K562 (cell line): ENCODE measurements at regions not wholly inside any gene's neighbourhood (a gene's known extent, or its start where the extent isn't known, plus 50 kb on each side); places are given as distances from the start of the nearest gene placed in this dataset.

ENCODE experiments used
- ATAC-seq: fragments of 200-7000 bp; cut with Tn5 transposase; 3 replicates; pipeline ENCODE4 v1.9.1; 2020; ENCODE audit warnings: moderate library complexity
- BruUV-seq: library from RNA; stranded (reverse); fragments of 400-500 nt; replicated peaks from 2 replicates; lab custom pipeline; 2021; lab: Mats Ljungman, UMichigan
- CTCF ChIA-PET: fragments of 300-600 bp; formaldehyde crosslinking; extraction: SDS; loops from one replicate; lab custom pipeline; 2021; ENCODE audit warnings: low intra/inter-chr PET ratio; lab: Yijun Ruan, JAX
- POLR2A ChIA-PET: fragments of 300-600, 350-650 bp; sonication (Branson Sonifier 250); formaldehyde crosslinking; extraction: SDS; loops from one replicate; lab custom pipeline; 2021; ENCODE audit warnings: antibody characterized with exemption, inconsistent platforms; lab: Yijun Ruan, JAX
- DNase-seq, 4 experiments: peaks; one replicate each; pipeline versions ENCODE4 v3.0.0 to v3.0.0-alpha.2; 2011 to 2018; ENCODE audit warnings: low spot score in 3 of 4, mixed read lengths in 3 of 4; ENCODE audit errors: extremely low read depth in 1 of 4
- FAIRE-seq: peaks from 2 replicates; lab custom pipeline; 2011; peaks lifted over from hg19 to GRCh38; lab: Jason Lieb, UNC
- H2AFZ ChIP-seq: 2 replicates; pipeline ENCODE4 v1.6.0; 2011; ENCODE audit warnings: low read depth, low read length, control low read depth, inconsistent platforms
- H3K27ac ChIP-seq: fragments of 200-600 bp; 3 replicates; pipeline ENCODE4 v1.8.0; 2011; ENCODE audit warnings: low read depth, mild to moderate bottlenecking, control low read depth, inconsistent platforms, low read length, moderate library complexity, mixed read lengths; ENCODE audit errors: extremely low read depth
- H3K27me3 ChIP-seq, 2 experiments: fragments of 300-600 bp in 1 of 2; 2 replicates in 1 of 2; 3 replicates in 1 of 2; pipeline versions ENCODE4 v1.6.0 to v1.8.0; 2011; ENCODE audit warnings: inconsistent platforms in 2 of 2, low read length in 2 of 2, mild to moderate bottlenecking in 1 of 2, mixed read lengths in 1 of 2, moderate library complexity in 1 of 2; ENCODE audit not compliant: control insufficient read depth in 2 of 2, insufficient read depth in 2 of 2
- H3K36me3 ChIP-seq: fragments of 300-600 bp; 3 replicates; pipeline ENCODE4 v1.8.0; 2011; ENCODE audit warnings: mild to moderate bottlenecking, low read length, inconsistent platforms; ENCODE audit not compliant: control insufficient read depth, insufficient read depth
- H3K4me1 ChIP-seq, 2 experiments: fragments of 200-600 bp in 1 of 2; replicated peaks in 1 of 2; 2 replicates in 1 of 2; 3 replicates in 1 of 2; pipeline versions ENCODE4 v1.5.1 to v1.8.0; 2011; ENCODE audit warnings: inconsistent platforms in 2 of 2, low read length in 2 of 2, mild to moderate bottlenecking in 1 of 2, mixed read lengths in 1 of 2, moderate library complexity in 1 of 2; ENCODE audit not compliant: control insufficient read depth in 2 of 2, insufficient read depth in 2 of 2
- H3K4me2 ChIP-seq: 2 replicates; pipeline ENCODE4 v1.6.1; 2011; ENCODE audit warnings: low read length, control low read depth, inconsistent platforms, mixed read lengths; ENCODE audit not compliant: insufficient read depth
- H3K4me3 ChIP-seq: fragments of 200-600 bp; sonication (generic), shearing (Covaris generic); 2 replicates; pipeline ENCODE4 v1.5.1; 2016; ENCODE audit warnings: control low read depth, inconsistent platforms
- H3K79me2 ChIP-seq: fragments of 200-600 bp; 3 replicates; pipeline ENCODE4 v1.8.0; 2011; ENCODE audit warnings: low read length, inconsistent platforms; ENCODE audit not compliant: control insufficient read depth, insufficient read depth
- H3K9ac ChIP-seq, 2 experiments: 2 replicates each; pipeline versions ENCODE4 v1.6.0 to v1.6.1; 2011; ENCODE audit warnings: low read depth in 2 of 2, low read length in 2 of 2, control low read depth in 1 of 2, inconsistent platforms in 1 of 2, mild to moderate bottlenecking in 1 of 2, mixed read lengths in 1 of 2; ENCODE audit not compliant: insufficient read depth in 1 of 2
- H3K9me1 ChIP-seq: one replicate; pipeline ENCODE4 v1.6.0; 2011; ENCODE audit warnings: inconsistent platforms, mild to moderate bottlenecking, low read length, moderate library complexity; ENCODE audit not compliant: control insufficient read depth, insufficient read depth
- H3K9me3 ChIP-seq: replicated peaks from 2 replicates; pipeline ENCODE4 v1.5.1; 2011; ENCODE audit warnings: low read depth, low read length, inconsistent platforms; ENCODE audit not compliant: control insufficient read depth, insufficient read depth
- H4K20me1 ChIP-seq: replicated peaks from 2 replicates; pipeline ENCODE4 v1.6.1; 2011; ENCODE audit warnings: low read length, inconsistent platforms, mixed read lengths; ENCODE audit not compliant: control insufficient read depth, insufficient read depth
- BDP1 ChIP-seq: IDR thresholded peaks from 3 replicates; pipeline ENCODE4 v1.6.1; 2011; ENCODE audit not compliant: insufficient read length, insufficient read depth
- CAMTA2 ChIP-seq: fragments of 250-450 bp; sonication (Bioruptor Pico); conservative IDR thresholded peaks from 2 replicates; pipeline ENCODE4 v1.5.1; 2022
- CBX2 ChIP-seq: fragments of 200-600 bp; sonication (generic); IDR thresholded peaks from one replicate; pipeline ENCODE4 v1.6.1; 2012; ENCODE audit warnings: mild to moderate bottlenecking, low read length, inconsistent platforms; ENCODE audit not compliant: insufficient read depth, poor library complexity, severe bottlenecking
- PHF21A ChIP-seq: fragments of 450-650 bp; IDR thresholded peaks from 2 replicates; pipeline ENCODE4 v1.6.1; 2017; ENCODE audit warnings: low read depth, borderline replicate concordance
- PTTG1 ChIP-seq: fragments of 450-650 bp; IDR thresholded peaks from 2 replicates; pipeline ENCODE4 v1.6.1; 2016; ENCODE audit warnings: low read depth, mild to moderate bottlenecking, missing genetic modification characterization, missing compliant biosample characterization
- TBP ChIP-seq: optimal IDR thresholded peaks from 2 replicates; pipeline ENCODE3; 2011; ENCODE audit warnings: low read depth, low read length, improper control_type of control experiment
- ZBED1 ChIP-seq: IDR thresholded peaks from 2 replicates; pipeline ENCODE4 v1.6.1; 2014
- ZEB2 ChIP-seq: fragments of 450-650 bp; IDR thresholded peaks from 2 replicates; pipeline ENCODE4 v1.6.1; 2016
- ZNF347 ChIP-seq: fragments of 450-650 bp; formaldehyde crosslinking; IDR thresholded peaks from 2 replicates; pipeline ENCODE4 v1.4.0; 2020; ENCODE audit warnings: low read depth, mild to moderate bottlenecking, moderate library complexity
- ZNF717 ChIP-seq: fragments of 250-450 bp; sonication (Bioruptor Pico); IDR thresholded peaks from 2 replicates; pipeline ENCODE4 v1.5.0; 2021
- ZNF77 ChIP-seq: fragments of 250-450 bp; sonication (Bioruptor Pico); IDR thresholded peaks from 2 replicates; pipeline ENCODE4 v1.5.0; 2020
- ZNF780A ChIP-seq: fragments of 250-450 bp; sonication (Bioruptor Pico); IDR thresholded peaks from 2 replicates; pipeline ENCODE4 v1.5.0; 2021; ENCODE audit warnings: mild to moderate bottlenecking
- WGBS: fragments of 100-300 bp; shearing (Covaris generic); methylation state at CpG from one replicate; pipeline ENCODE4 v1.1.6; 2016; ENCODE audit warnings: low coverage, mixed read lengths; ENCODE audit not compliant: insufficient coverage; ENCODE audit errors: missing lambda C conversion rate; 5-methylcytosine and 5-hydroxymethylcytosine counted together
- in situ Hi-C: fragments of 300-500 bp; cut with MboI; formaldehyde crosslinking; loops from 4 replicates; pipeline ENCODE4 v1.15.0; 2018; ENCODE audit warnings: inconsistent platforms, mixed read lengths
- intact Hi-C: fragments of 100-400 bp; cut with micrococcal nuclease; formaldehyde crosslinking; loops from 2 replicates; pipeline ENCODE4 v1.14.2; 2022
- TF ChIP-seq, protein P1 (sequence below): fragments of 450-650 bp; IDR thresholded peaks from 2 replicates; pipeline ENCODE4 v1.6.1; 2018; ENCODE audit warnings: mild to moderate bottlenecking, low read depth; ENCODE audit not compliant: partially characterized antibody
- TF ChIP-seq, protein P2 (sequence below): fragments of 250-450 bp; sonication (Bioruptor Pico); IDR thresholded peaks from 2 replicates; pipeline ENCODE4 v1.8.0; 2022; ENCODE audit warnings: inconsistent platforms, mild to moderate bottlenecking, moderate library complexity, borderline replicate concordance

DNA sequence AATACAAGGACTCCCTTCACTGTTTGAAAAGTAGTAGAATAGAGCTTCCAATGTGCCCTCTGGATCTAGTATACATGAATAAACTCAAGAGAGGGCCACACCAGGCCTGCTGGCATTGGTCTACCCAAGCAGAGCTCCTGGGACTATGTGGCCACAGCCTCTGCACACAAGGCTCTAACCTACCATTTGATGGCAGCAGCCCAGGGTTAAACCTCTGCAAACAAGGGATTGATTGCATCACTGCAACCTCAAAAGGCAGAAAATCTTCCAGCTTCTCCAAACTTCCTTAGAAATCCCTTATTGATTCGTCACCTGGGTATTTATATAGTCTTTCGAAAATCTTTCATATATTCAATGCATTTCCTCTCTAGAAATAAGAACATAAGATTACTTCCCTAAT, 147.6 kb upstream of the SETBP1 start:
- Histone ChIP-seq H2AFZ (no peak overlapping the region), H3K4me2 (no peak overlapping the region), H3K9me1 (no peaks in the 10 kb centered on the region), H4K20me1 (no peaks in the 10 kb centered on the region), H3K27me3 (no peaks in the 10 kb centered on the region), H3K9ac (no peak overlapping the region), H3K27ac (no peak overlapping the region), H3K9me3 (no peaks in the 10 kb centered on the region), H3K79me2 (no peaks in the 10 kb centered on the region), H3K4me3 (no peak overlapping the region), H3K36me3 (no peaks in the 10 kb centered on the region), H3K4me1 (no peaks in the 10 kb centered on the region)
- ATAC-seq (no peak), DNase-seq (no peak), FAIRE-seq (no peak)
- CTCF ChIA-PET: no interaction called here
- intact Hi-C loops (no loop called here), in situ Hi-C loops (no loop called here)
- POLR2A ChIA-PET: no interaction called here
- 0% methylated on average over 2 of the region's 2 CpGs for WGBS
- no TSS peak for BruUV-seq
- no peak for TF ChIP-seq CBX2
- TF ChIP-seq PHF21A: no peak
- no peak for TF ChIP-seq ZEB2
- TF ChIP-seq, protein P1, sequence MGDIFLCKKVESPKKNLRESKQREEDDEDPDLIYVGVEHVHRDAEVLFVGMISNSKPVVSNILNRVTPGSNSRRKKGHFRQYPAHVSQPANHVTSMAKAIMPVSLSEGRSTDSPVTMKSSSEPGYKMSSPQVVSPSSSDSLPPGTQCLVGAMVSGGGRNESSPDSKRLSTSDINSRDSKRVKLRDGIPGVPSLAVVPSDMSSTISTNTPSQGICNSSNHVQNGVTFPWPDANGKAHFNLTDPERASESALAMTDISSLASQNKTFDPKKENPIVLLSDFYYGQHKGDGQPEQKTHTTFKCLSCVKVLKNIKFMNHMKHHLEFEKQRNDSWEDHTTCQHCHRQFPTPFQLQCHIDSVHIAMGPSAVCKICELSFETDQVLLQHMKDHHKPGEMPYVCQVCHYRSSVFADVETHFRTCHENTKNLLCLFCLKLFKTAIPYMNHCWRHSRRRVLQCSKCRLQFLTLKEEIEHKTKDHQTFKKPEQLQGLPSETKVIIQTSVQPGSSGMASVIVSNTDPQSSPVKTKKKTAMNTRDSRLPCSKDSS: no peak
- no peak for TF ChIP-seq CAMTA2 (CRISPR knock-in tag)
- no peak for TF ChIP-seq ZBED1
- no peak for TF ChIP-seq PTTG1
- no peak for TF ChIP-seq ZNF347 (CRISPR knock-in tag)
- no peak for TF ChIP-seq BDP1
- no peak for TF ChIP-seq ZNF77
- TF ChIP-seq, protein P2, sequence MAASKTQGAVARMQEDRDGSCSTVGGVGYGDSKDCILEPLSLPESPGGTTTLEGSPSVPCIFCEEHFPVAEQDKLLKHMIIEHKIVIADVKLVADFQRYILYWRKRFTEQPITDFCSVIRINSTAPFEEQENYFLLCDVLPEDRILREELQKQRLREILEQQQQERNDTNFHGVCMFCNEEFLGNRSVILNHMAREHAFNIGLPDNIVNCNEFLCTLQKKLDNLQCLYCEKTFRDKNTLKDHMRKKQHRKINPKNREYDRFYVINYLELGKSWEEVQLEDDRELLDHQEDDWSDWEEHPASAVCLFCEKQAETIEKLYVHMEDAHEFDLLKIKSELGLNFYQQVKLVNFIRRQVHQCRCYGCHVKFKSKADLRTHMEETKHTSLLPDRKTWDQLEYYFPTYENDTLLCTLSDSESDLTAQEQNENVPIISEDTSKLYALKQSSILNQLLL (CRISPR knock-in tag): no peak
- no peak for TF ChIP-seq ZNF717
- TF ChIP-seq TBP: no peak
- TF ChIP-seq ZNF780A: no peak
